GM12878 (cell line): ENCODE measurements at regions not wholly inside any gene's neighbourhood (a gene's known extent, or its start where the extent isn't known, plus 50 kb on each side); places are given as distances from the start of the nearest gene placed in this dataset.

Experiments used
- ATAC-seq: fragments of 200-7000 bp; cut with Tn5 transposase; 3 replicates; pipeline ENCODE4 v1.9.1; 2020; ENCODE audit warnings: mild to moderate bottlenecking, moderate library complexity
- BruUV-seq: library from RNA; stranded (reverse); fragments of 400-500 nt; replicated peaks from 2 replicates; lab custom pipeline; 2021; lab: Mats Ljungman, UMichigan
- CTCF ChIA-PET: fragments of 300-600 bp; sonication (Branson Sonifier 250); formaldehyde crosslinking; extraction: SDS; loops from one replicate; lab custom pipeline; 2021; ENCODE audit warnings: inconsistent platforms; lab: Yijun Ruan, JAX
- POLR2A ChIA-PET: fragments of 350-600 bp; formaldehyde crosslinking; extraction: SDS; loops from one replicate; lab custom pipeline; 2021; ENCODE audit warnings: inconsistent platforms; lab: Charles Lee
- RAD21 ChIA-PET: fragments of 300-600 bp; sonication (Branson Sonifier 250); formaldehyde crosslinking; loops from one replicate; lab custom pipeline; 2023; ENCODE audit warnings: antibody characterized with exemption; ENCODE audit not compliant: unreplicated experiment; lab: Charles Lee
- SMC1A ChIA-PET: fragments of 300-600 bp; sonication (Branson Sonifier 250); formaldehyde crosslinking; loops from one replicate; lab custom pipeline; 2023; ENCODE audit not compliant: unreplicated experiment, uncharacterized antibody; lab: Charles Lee
- DNase-seq: peaks from one replicate; pipeline ENCODE4 v3.0.0-alpha.2; 2011; ENCODE audit warnings: low read depth, low spot score
- FAIRE-seq: peaks from 3 replicates; lab custom pipeline; 2011; peaks lifted over from hg19 to GRCh38; lab: Jason Lieb, UNC
- H2AFZ ChIP-seq: 2 replicates; pipeline ENCODE4 v1.6.0; 2011; ENCODE audit warnings: low read depth, low read length, control low read depth; ENCODE audit not compliant: control insufficient read depth
- H3K27ac ChIP-seq: 2 replicates; pipeline ENCODE4 v1.5.1; 2011; ENCODE audit warnings: control low read depth; ENCODE audit not compliant: control insufficient read depth, insufficient read depth
- H3K27me3 ChIP-seq, 2 experiments: replicated peaks in 1 of 2; 2 replicates each; pipeline versions ENCODE4 v1.6.0 to v1.6.1; 2011; ENCODE audit warnings: low read length in 1 of 2; ENCODE audit not compliant: control insufficient read depth in 2 of 2, insufficient read depth in 2 of 2
- H3K36me3 ChIP-seq, 2 experiments: 2 replicates each; pipeline ENCODE4 v1.5.1; 2011; ENCODE audit warnings: low read length in 1 of 2; ENCODE audit not compliant: control insufficient read depth in 2 of 2, insufficient read depth in 2 of 2
- H3K4me1 ChIP-seq: 2 replicates; pipeline ENCODE4 v1.6.1; 2011; ENCODE audit warnings: mild to moderate bottlenecking, low read length, moderate library complexity, mixed read lengths; ENCODE audit not compliant: control insufficient read depth, insufficient read depth
- H3K4me2 ChIP-seq: 2 replicates; pipeline ENCODE4 v1.6.0; 2011; ENCODE audit warnings: control low read depth; ENCODE audit not compliant: control insufficient read depth, insufficient read depth
- H3K4me3 ChIP-seq: fragments of 200-600 bp; sonication (generic); 2 replicates; pipeline ENCODE4 v1.5.1; 2016
- H3K79me2 ChIP-seq: 2 replicates; pipeline ENCODE4 v1.6.0; 2011; ENCODE audit warnings: low read length; ENCODE audit not compliant: control insufficient read depth, insufficient read depth
- H3K9ac ChIP-seq: 2 replicates; pipeline ENCODE4 v1.8.0; 2011; ENCODE audit warnings: low read length, control low read depth, mixed read lengths; ENCODE audit not compliant: control insufficient read depth, insufficient read depth
- H3K9me3 ChIP-seq: replicated peaks from 3 replicates; pipeline ENCODE4 v1.5.1; 2011; ENCODE audit warnings: mild to moderate bottlenecking, low read length; ENCODE audit not compliant: control insufficient read depth, insufficient read depth
- H4K20me1 ChIP-seq: 2 replicates; pipeline ENCODE4 v1.6.0; 2011; ENCODE audit not compliant: control insufficient read depth, insufficient read depth
- BCL11A ChIP-seq: IDR thresholded peaks from 2 replicates; pipeline ENCODE4 v1.6.1; 2011; ENCODE audit warnings: low read depth, low read length
- CBX3 ChIP-seq: fragments of 200-600 bp; sonication (generic); IDR thresholded peaks from 2 replicates; pipeline ENCODE4 v1.6.1; 2016; ENCODE audit warnings: low read depth, borderline replicate concordance
- FOXK2 ChIP-seq: fragments of 450-650 bp; IDR thresholded peaks from 2 replicates; pipeline ENCODE4 v1.6.1; 2017; ENCODE audit warnings: mild to moderate bottlenecking, moderate library complexity
- LARP7 ChIP-seq: fragments of 450-650 bp; IDR thresholded peaks from 2 replicates; pipeline ENCODE4 v1.6.1; 2017; ENCODE audit warnings: mild to moderate bottlenecking
- MTA3 ChIP-seq: IDR thresholded peaks from 2 replicates; pipeline ENCODE4 v1.6.1; 2012; ENCODE audit warnings: low read length, inconsistent platforms, borderline replicate concordance
- PAX8 ChIP-seq: fragments of 450-650 bp; IDR thresholded peaks from 2 replicates; pipeline ENCODE4 v1.6.1; 2017; ENCODE audit warnings: mild to moderate bottlenecking, moderate library complexity
- RUNX3 ChIP-seq: IDR thresholded peaks from 2 replicates; pipeline ENCODE4 v1.6.1; 2012; ENCODE audit warnings: low read length, inconsistent platforms
- SIX5 ChIP-seq: IDR thresholded peaks from 2 replicates; pipeline ENCODE4 v1.6.1; 2011; ENCODE audit warnings: mild to moderate bottlenecking, low read depth, low read length, moderate library complexity; ENCODE audit not compliant: severe bottlenecking
- SUPT20H ChIP-seq: IDR thresholded peaks from 2 replicates; pipeline ENCODE4 v1.6.1; 2011; ENCODE audit warnings: low read depth, mild to moderate bottlenecking, low read length, moderate library complexity, borderline replicate concordance; ENCODE audit not compliant: control insufficient read depth
- YY1 ChIP-seq: IDR thresholded peaks from 2 replicates; pipeline ENCODE4 v1.6.1; 2011; ENCODE audit warnings: low read depth, mild to moderate bottlenecking, low read length
- ZBED1 ChIP-seq: IDR thresholded peaks from 2 replicates; pipeline ENCODE4 v1.6.1; 2016; ENCODE audit warnings: borderline replicate concordance
- ZNF207 ChIP-seq: fragments of 450-650 bp; IDR thresholded peaks from 2 replicates; pipeline ENCODE4 v1.6.1; 2014; ENCODE audit warnings: antibody characterized with exemption, mild to moderate bottlenecking, borderline replicate concordance
- ZNF274 ChIP-seq: IDR thresholded peaks from one replicate; pipeline ENCODE4 v1.8.0; 2011; ENCODE audit not compliant: insufficient read length, insufficient read depth
- ZNF384 ChIP-seq: IDR thresholded peaks from 2 replicates; pipeline ENCODE4 v1.6.1; 2012; ENCODE audit warnings: low read depth, mild to moderate bottlenecking, low read length, improper control_type of control experiment, borderline replicate concordance
- WGBS: methylation state at CpG from one replicate; pipeline ENCODE4 v1.1.6; 2016; ENCODE audit warnings: low lambda C conversion rate; ENCODE audit not compliant: insufficient replicate concordance, insufficient coverage; ENCODE audit errors: missing lambda C conversion rate; 5-methylcytosine and 5-hydroxymethylcytosine counted together
- in situ Hi-C: fragments of 300-500 bp; cut with MboI; formaldehyde crosslinking; loops from 9 replicates; pipeline ENCODE4 v1.14.3; 2018; ENCODE audit warnings: mixed read lengths
- intact Hi-C: fragments of 100-400 bp; cut with micrococcal nuclease; formaldehyde crosslinking; loops from one replicate; pipeline ENCODE4 v1.14.2; 2022; ENCODE audit not compliant: unreplicated experiment
- TF ChIP-seq, protein P1 (sequence below): IDR thresholded peaks from 2 replicates; pipeline ENCODE4 v1.6.1; 2011; ENCODE audit warnings: low read depth, mild to moderate bottlenecking, low read length, moderate library complexity, borderline replicate concordance; ENCODE audit errors: extremely low read depth
- TF ChIP-seq, protein P2 (sequence below): IDR thresholded peaks from 2 replicates; pipeline ENCODE4 v1.6.1; 2011; ENCODE audit warnings: mild to moderate bottlenecking, low read depth, low read length, moderate library complexity; ENCODE audit not compliant: insufficient replicate concordance

DNA sequence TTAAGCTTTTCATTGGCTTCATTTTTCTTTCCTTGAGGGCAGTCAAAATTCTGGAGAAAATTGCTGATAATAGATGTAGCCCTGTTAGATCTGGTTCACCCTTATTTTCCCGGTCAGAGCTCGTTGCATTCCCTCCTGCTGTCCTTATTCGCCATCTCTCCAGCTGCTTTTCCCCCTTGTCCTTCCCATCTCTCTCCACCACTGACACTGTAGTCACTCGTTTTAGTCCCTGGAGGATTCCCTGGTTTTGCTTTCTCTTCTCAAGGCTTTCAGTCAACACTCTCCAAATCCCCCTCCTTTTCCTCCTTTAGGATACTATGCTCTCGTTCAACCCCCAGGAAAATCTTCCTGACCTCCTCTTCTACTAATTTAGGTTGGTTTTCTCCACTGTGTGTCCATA, 83.1 kb downstream of the C21orf91 start:
- intact Hi-C loops = no loop called here
- no TSS peak for BruUV-seq
- POLR2A ChIA-PET = no interaction called here

More for the DNA sequence above, 83.1 kb downstream of the C21orf91 start:
- Histone ChIP-seq H3K27me3 (no peaks in the 10 kb centered on the region), H3K4me2 (no peak overlapping the region), H3K79me2 (no peaks in the 10 kb centered on the region), H3K9ac (no peak overlapping the region), H3K4me1 (no peaks in the 10 kb centered on the region), H3K36me3 (no peaks in the 10 kb centered on the region), H3K4me3 (no peak overlapping the region), H4K20me1 (no peaks in the 10 kb centered on the region), H2AFZ (no peak overlapping the region), H3K27ac (no peak overlapping the region), H3K9me3 (no peaks in the 10 kb centered on the region; the same call in 2 of the 3 replicates)
- SMC1A ChIA-PET = no interaction called here
- TF ChIP-seq YY1 (no peak), ZNF384 (no peak), CBX3 (no peak), ZNF207 (no peak), SUPT20H (no peak), FOXK2 (no peak), ZBED1 (no peak), LARP7 (no peak), BCL11A (no peak), MTA3 (no peak), PAX8 (no peak), SIX5 (no peak), ZNF274 (no peak), RUNX3 (no peak)
- TF ChIP-seq, protein P1, sequence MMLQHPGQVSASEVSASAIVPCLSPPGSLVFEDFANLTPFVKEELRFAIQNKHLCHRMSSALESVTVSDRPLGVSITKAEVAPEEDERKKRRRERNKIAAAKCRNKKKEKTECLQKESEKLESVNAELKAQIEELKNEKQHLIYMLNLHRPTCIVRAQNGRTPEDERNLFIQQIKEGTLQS = no peak
- TF ChIP-seq, protein P2, sequence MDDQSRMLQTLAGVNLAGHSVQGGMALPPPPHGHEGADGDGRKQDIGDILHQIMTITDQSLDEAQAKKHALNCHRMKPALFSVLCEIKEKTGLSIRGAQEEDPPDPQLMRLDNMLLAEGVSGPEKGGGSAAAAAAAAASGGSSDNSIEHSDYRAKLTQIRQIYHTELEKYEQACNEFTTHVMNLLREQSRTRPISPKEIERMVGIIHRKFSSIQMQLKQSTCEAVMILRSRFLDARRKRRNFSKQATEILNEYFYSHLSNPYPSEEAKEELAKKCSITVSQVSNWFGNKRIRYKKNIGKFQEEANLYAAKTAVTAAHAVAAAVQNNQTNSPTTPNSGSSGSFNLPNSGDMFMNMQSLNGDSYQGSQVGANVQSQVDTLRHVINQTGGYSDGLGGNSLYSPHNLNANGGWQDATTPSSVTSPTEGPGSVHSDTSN = no peak
- WGBS = 42% methylated on average over 5 of the region's 5 CpGs
- ATAC-seq (no peak), DNase-seq (no peak), FAIRE-seq (no peak)
- CTCF ChIA-PET = interaction anchor here (1.2 kb wide), 1 partner anchor 188 kb away, joined by 4 read pairs; no protein-coding TSS in a partner anchor
- RAD21 ChIA-PET = no interaction called here
- in situ Hi-C loops = no loop called here
